ENCODE measurements at regions not wholly inside any gene's neighbourhood (a gene's known extent, or its start where the extent isn't known, plus 50 kb on each side); places are given as distances from the start of the nearest gene placed in this dataset.

GRCh38 chr6:120511712-120512111, 822.6 kb downstream of the TBC1D32 start:
- TF ChIP-seq, protein P1, sequence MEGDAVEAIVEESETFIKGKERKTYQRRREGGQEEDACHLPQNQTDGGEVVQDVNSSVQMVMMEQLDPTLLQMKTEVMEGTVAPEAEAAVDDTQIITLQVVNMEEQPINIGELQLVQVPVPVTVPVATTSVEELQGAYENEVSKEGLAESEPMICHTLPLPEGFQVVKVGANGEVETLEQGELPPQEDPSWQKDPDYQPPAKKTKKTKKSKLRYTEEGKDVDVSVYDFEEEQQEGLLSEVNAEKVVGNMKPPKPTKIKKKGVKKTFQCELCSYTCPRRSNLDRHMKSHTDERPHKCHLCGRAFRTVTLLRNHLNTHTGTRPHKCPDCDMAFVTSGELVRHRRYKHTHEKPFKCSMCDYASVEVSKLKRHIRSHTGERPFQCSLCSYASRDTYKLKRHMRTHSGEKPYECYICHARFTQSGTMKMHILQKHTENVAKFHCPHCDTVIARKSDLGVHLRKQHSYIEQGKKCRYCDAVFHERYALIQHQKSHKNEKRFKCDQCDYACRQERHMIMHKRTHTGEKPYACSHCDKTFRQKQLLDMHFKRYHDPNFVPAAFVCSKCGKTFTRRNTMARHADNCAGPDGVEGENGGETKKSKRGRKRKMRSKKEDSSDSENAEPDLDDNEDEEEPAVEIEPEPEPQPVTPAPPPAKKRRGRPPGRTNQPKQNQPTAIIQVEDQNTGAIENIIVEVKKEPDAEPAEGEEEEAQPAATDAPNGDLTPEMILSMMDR (IDR thresholded peaks at IDR 0.05; ENCODE audit: insufficient read depth, low read length), result no peak
- TF ChIP-seq POLR2AphosphoS5 (IDR thresholded peaks at IDR 0.05; ENCODE audit: low read depth) (no peak), REST (IDR thresholded peaks at IDR 0.05; ENCODE audit: insufficient replicate concordance, low read depth) (no peak)

All from HL-60 (cell line).